ENCODE measurements at regions not wholly inside any gene's neighbourhood (a gene's known extent, or its start where the extent isn't known, plus 50 kb on each side); places are given as distances from the start of the nearest gene placed in this dataset.
"Not testable (repeated sequence)": the region's sequence is repeated elsewhere in the genome, so short reads cannot be mapped to it uniquely, and the experiment has no call there.

DNA sequence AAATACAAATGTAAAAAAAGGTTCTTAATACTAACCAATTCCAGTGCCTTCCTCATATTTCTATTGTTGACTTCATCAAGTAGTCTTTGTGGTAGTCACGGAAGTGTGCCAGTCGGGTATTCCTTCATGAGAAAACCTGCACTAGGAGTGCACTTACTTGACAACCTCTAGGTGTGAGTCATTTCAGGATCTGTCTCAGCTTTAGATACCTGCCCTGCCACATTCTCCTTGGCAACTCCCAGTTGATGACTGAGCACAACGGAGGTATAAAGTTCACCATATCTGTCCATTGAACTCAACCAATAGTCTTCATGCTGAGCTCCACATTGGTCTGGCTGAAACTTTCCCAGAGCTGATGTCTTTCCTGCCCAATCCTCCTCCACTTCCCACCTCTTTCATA, 215.7 kb downstream of the SYT10 start:
- Mint-ChIP-seq H3K36me3 (ENCODE audit: low read depth, unreplicated experiment) (no peaks in the 10 kb centered on the region), H3K27me3 (ENCODE audit: unreplicated experiment) (peaks cover 3% of the 10 kb centered on the region)

GRCh38 chr12:33222357-33222756, 217.3 kb downstream of the SYT10 start:
- Mint-ChIP-seq H3K4me3 (ENCODE audit: unreplicated experiment) (no peak overlapping the region), H3K9me3 (ENCODE audit: unreplicated experiment) (no peaks in the 10 kb centered on the region), H3K36me3 (ENCODE audit: low read depth, unreplicated experiment) (no peaks in the 10 kb centered on the region), H3K4me1 (ENCODE audit: unreplicated experiment) (no peaks in the 10 kb centered on the region), H3K27ac (ENCODE audit: unreplicated experiment) (no peak overlapping the region), H3K27me3 (ENCODE audit: unreplicated experiment) (peaks cover 3% of the 10 kb centered on the region)
- TF ChIP-seq, protein P1, sequence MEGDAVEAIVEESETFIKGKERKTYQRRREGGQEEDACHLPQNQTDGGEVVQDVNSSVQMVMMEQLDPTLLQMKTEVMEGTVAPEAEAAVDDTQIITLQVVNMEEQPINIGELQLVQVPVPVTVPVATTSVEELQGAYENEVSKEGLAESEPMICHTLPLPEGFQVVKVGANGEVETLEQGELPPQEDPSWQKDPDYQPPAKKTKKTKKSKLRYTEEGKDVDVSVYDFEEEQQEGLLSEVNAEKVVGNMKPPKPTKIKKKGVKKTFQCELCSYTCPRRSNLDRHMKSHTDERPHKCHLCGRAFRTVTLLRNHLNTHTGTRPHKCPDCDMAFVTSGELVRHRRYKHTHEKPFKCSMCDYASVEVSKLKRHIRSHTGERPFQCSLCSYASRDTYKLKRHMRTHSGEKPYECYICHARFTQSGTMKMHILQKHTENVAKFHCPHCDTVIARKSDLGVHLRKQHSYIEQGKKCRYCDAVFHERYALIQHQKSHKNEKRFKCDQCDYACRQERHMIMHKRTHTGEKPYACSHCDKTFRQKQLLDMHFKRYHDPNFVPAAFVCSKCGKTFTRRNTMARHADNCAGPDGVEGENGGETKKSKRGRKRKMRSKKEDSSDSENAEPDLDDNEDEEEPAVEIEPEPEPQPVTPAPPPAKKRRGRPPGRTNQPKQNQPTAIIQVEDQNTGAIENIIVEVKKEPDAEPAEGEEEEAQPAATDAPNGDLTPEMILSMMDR (IDR thresholded peaks at IDR 0.05; ENCODE audit: unreplicated experiment) = no peak
- no peak for DNase-seq (ENCODE audit: low spot score)

More for the DNA sequence above, 215.7 kb downstream of the SYT10 start:
- no peaks in the 10 kb centered on the region for H3K9me3 Mint-ChIP-seq (ENCODE audit: unreplicated experiment)
- no peaks in the 10 kb centered on the region for H3K4me1 Mint-ChIP-seq (ENCODE audit: unreplicated experiment)
- DNase-seq (ENCODE audit: low spot score) = no peak
- H3K27ac Mint-ChIP-seq (ENCODE audit: unreplicated experiment) = no peak overlapping the region
- no peak overlapping the region for H3K4me3 Mint-ChIP-seq (ENCODE audit: unreplicated experiment)
- TF ChIP-seq, protein P1 (IDR thresholded peaks at IDR 0.05; ENCODE audit: unreplicated experiment) = no peak

GRCh38 chr12:33205981-33206380, 233.6 kb downstream of the SYT10 start:
- H3K4me1 Mint-ChIP-seq (ENCODE audit: unreplicated experiment) = no peaks in the 10 kb centered on the region
- no peaks in the 10 kb centered on the region for H3K9me3 Mint-ChIP-seq (ENCODE audit: unreplicated experiment)
- no peak for DNase-seq (ENCODE audit: low spot score)
- H3K4me3 Mint-ChIP-seq (ENCODE audit: unreplicated experiment) = no peak overlapping the region
- H3K36me3 Mint-ChIP-seq (ENCODE audit: low read depth, unreplicated experiment) = no peaks in the 10 kb centered on the region
- no peak overlapping the region for H3K27ac Mint-ChIP-seq (ENCODE audit: unreplicated experiment)
- TF ChIP-seq, protein P1 (IDR thresholded peaks at IDR 0.05; ENCODE audit: unreplicated experiment) = no peak
- H3K27me3 Mint-ChIP-seq (ENCODE audit: unreplicated experiment) = peaks cover under 1% of the 10 kb centered on the region

DNA sequence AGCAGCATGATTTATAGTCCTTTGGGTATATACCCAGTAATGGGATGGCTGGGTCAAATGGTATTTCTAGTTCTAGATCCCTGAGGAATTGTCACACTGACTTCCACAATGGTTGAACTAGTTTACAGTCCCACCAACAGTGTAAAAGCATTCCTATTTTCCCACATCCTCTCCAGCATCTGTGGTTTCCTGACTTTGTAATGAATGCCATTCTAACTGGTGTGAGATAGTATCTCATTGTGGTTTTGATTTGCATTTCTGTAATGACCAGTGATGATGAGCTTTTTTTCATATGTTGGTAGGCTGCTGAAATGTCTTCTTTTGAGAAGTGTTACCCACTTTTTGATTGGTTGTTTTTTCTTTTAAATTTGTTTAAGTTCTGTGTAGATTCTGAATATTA, 245.2 kb downstream of the SYT10 start:
- H3K27me3 Mint-ChIP-seq (ENCODE audit: unreplicated experiment); DNase-seq (ENCODE audit: low spot score); H3K36me3 Mint-ChIP-seq (ENCODE audit: low read depth, unreplicated experiment); H3K9me3 Mint-ChIP-seq (ENCODE audit: unreplicated experiment); H3K4me1 Mint-ChIP-seq (ENCODE audit: unreplicated experiment); H3K27ac Mint-ChIP-seq (ENCODE audit: unreplicated experiment); H3K4me3 Mint-ChIP-seq (ENCODE audit: unreplicated experiment): not testable (repeated sequence)

GRCh38 chr12:33192226-33192625, 247.4 kb downstream of the SYT10 start:
- Mint-ChIP-seq H3K4me3 (ENCODE audit: unreplicated experiment) (no peak overlapping the region), H3K36me3 (ENCODE audit: low read depth, unreplicated experiment) (no peaks in the 10 kb centered on the region), H3K4me1 (ENCODE audit: unreplicated experiment) (no peaks in the 10 kb centered on the region), H3K27me3 (ENCODE audit: unreplicated experiment) (peaks cover 1% of the 10 kb centered on the region), H3K9me3 (ENCODE audit: unreplicated experiment) (no peaks in the 10 kb centered on the region), H3K27ac (ENCODE audit: unreplicated experiment) (no peak overlapping the region)
- TF ChIP-seq, protein P1 (IDR thresholded peaks at IDR 0.05; ENCODE audit: unreplicated experiment) = no peak
- DNase-seq (ENCODE audit: low spot score) = no peak

GRCh38 chr12:33187409-33187808, 252.2 kb downstream of the SYT10 start:
- Mint-ChIP-seq H3K27me3 (ENCODE audit: unreplicated experiment) (no peaks in the 10 kb centered on the region), H3K4me1 (ENCODE audit: unreplicated experiment) (no peaks in the 10 kb centered on the region), H3K9me3 (ENCODE audit: unreplicated experiment) (no peaks in the 10 kb centered on the region), H3K4me3 (ENCODE audit: unreplicated experiment) (no peak overlapping the region), H3K27ac (ENCODE audit: unreplicated experiment) (no peak overlapping the region), H3K36me3 (ENCODE audit: low read depth, unreplicated experiment) (no peaks in the 10 kb centered on the region)
- DNase-seq (ENCODE audit: low spot score) = no peak
- TF ChIP-seq, protein P1 (IDR thresholded peaks at IDR 0.05; ENCODE audit: unreplicated experiment) = no peak
